Aorta (tissue), 5 donors: ENCODE measurements at regions not wholly inside any gene's neighbourhood (a gene's known extent, or its start where the extent isn't known, plus 50 kb on each side); places are given as distances from the start of the nearest gene placed in this dataset.
"Not testable (repeated sequence)": the region's sequence is repeated elsewhere in the genome, so short reads cannot be mapped to it uniquely, and the experiment has no call there.

ENCODE experiments used
- ATAC-seq: fragments of 200-7000 bp; cut with Tn5 transposase; one replicate; pipeline ENCODE4 v1.9.1; 2022; ENCODE audit warnings: moderate library complexity; ENCODE audit not compliant: low FRiP score
- DNase-seq, 2 donors: peaks; one replicate each; pipeline ENCODE4 v3.0.0-alpha.2; 2020
- H3K27ac ChIP-seq, 2 donors: one replicate each; pipeline ENCODE4 v1.5.1; 2013; ENCODE audit warnings: low read length in 2 of 2, mild to moderate bottlenecking in 2 of 2, moderate library complexity in 2 of 2, control low read depth in 1 of 2, inconsistent platforms in 1 of 2, low read depth in 1 of 2
- H3K27me3 ChIP-seq, 2 donors: one replicate each; pipeline ENCODE4 v1.6.1; 2013; ENCODE audit warnings: control low read depth in 1 of 2, low read length in 1 of 2, mild to moderate bottlenecking in 1 of 2, moderate library complexity in 1 of 2; ENCODE audit not compliant: insufficient read depth in 2 of 2, control insufficient read depth in 1 of 2
- H3K36me3 ChIP-seq, 2 donors: one replicate each; pipeline ENCODE4 v1.6.1; 2013; ENCODE audit warnings: control low read depth in 1 of 2, low read length in 1 of 2, mild to moderate bottlenecking in 1 of 2; ENCODE audit not compliant: insufficient read depth in 2 of 2, control insufficient read depth in 1 of 2
- H3K4me1 ChIP-seq, 2 donors: one replicate each; pipeline ENCODE4 v1.6.1; 2013; ENCODE audit warnings: low read length in 2 of 2, control low read depth in 1 of 2, mild to moderate bottlenecking in 1 of 2, moderate library complexity in 1 of 2; ENCODE audit not compliant: insufficient read depth in 2 of 2, control insufficient read depth in 1 of 2
- H3K4me3 ChIP-seq, 2 donors: one replicate each; pipeline ENCODE4 v1.5.1; 2013; ENCODE audit warnings: low read length in 2 of 2, control low read depth in 1 of 2, mild to moderate bottlenecking in 1 of 2
- H3K9me3 ChIP-seq: one replicate; pipeline ENCODE4 v1.6.1; 2013; ENCODE audit warnings: mild to moderate bottlenecking, low read length; ENCODE audit not compliant: control insufficient read depth
- WGBS, 2 donors: extraction: QIAGEN DNeasy Blood & Tissue Kit; methylation state at CpG; one replicate each; pipeline ENCODE4 v1.1.7; 2013; 5-methylcytosine and 5-hydroxymethylcytosine counted together
- intact Hi-C, 2 donors: fragments of 100-400 bp; cut with DNase I; formaldehyde crosslinking; loops; one replicate each; pipeline versions ENCODE4 v1.14.2 to v1.15.0; 2022
- donor health status: healthy with polysubstance abuse.
- donor health status: Bipolar disorder and iron deficiency.
- donor health status: DM: no; HTN: no; CAD: no.
- donor health status: DM: no; HTN: no; CAD: no.
- donor health status: DM: yes; HTN: yes; CAD: no.

GRCh38 chr2:239553376-239554000 is 152.7 kb upstream of the HDAC4 start:
- Histone ChIP-seq H3K36me3 (no peaks in the 10 kb centered on the region), H3K27me3 (peaks cover 0 to 1% of the 10 kb centered on the region in 2 donors), H3K9me3 (peaks cover 6% of the 10 kb centered on the region), H3K4me1 (no peaks in the 10 kb centered on the region), H3K4me3 (no peak overlapping the region), H3K27ac (no peak overlapping the region)
- 83 to 87% methylated on average over 13 of the region's 13 CpGs for WGBS, 2 donors
- intact Hi-C loops = no loop called here
- ATAC-seq (no peak), DNase-seq (peak in 1 of 2 donors; percentile 22)

- ATAC-seq (no peak), DNase-seq (peak in 1 of 2 donors; percentile 44)
- H3K36me3 ChIP-seq = no peaks in the 10 kb centered on the region
- H3K27me3 ChIP-seq = peaks cover 0 to 1% of the 10 kb centered on the region in 2 donors
- no peaks in the 10 kb centered on the region for H3K4me1 ChIP-seq
- no peak overlapping the region for H3K27ac ChIP-seq
- peaks cover 8% of the 10 kb centered on the region for H3K9me3 ChIP-seq
- H3K4me3 ChIP-seq = no peak overlapping the region
- intact Hi-C loops = no loop called here
- 82 to 86% methylated on average over 16 of the region's 16 CpGs for WGBS, 2 donors
Observed at GRCh38 chr2:239552213-239552926, 151.6 kb upstream of the HDAC4 start.

GRCh38 chr2:239551206-239551605 is 150.4 kb upstream of the HDAC4 start:
- Histone ChIP-seq H3K9me3 (peaks cover 8% of the 10 kb centered on the region), H3K4me3 (no peak overlapping the region), H3K27ac (no peak overlapping the region), H3K4me1 (no peaks in the 10 kb centered on the region), H3K36me3 (no peaks in the 10 kb centered on the region), H3K27me3 (peaks cover 0 to 1% of the 10 kb centered on the region in 2 donors)
- intact Hi-C loops = no loop called here
- WGBS, 2 donors = 88 to 89% methylated on average over 6 of the region's 6 CpGs
- ATAC-seq (no peak), DNase-seq (no peak)

GRCh38 chr2:239550357-239550756 is 149.5 kb upstream of the HDAC4 start:
- H3K36me3 ChIP-seq = no peaks in the 10 kb centered on the region
- no peak overlapping the region for H3K4me3 ChIP-seq
- no peak for DNase-seq
- 52 to 56% methylated on average over 3 of the region's 3 CpGs for WGBS, 2 donors
- no peak overlapping the region for H3K27ac ChIP-seq
- intact Hi-C loops = no loop called here
- H3K4me1 ChIP-seq = no peaks in the 10 kb centered on the region
- ATAC-seq = no peak
- H3K27me3 ChIP-seq = peaks cover 0 to 1% of the 10 kb centered on the region in 2 donors
- peaks cover 8% of the 10 kb centered on the region for H3K9me3 ChIP-seq

GRCh38 chr2:239549711-239550255 is 149.0 kb upstream of the HDAC4 start:
- peaks cover 8% of the 10 kb centered on the region for H3K9me3 ChIP-seq
- H3K27ac ChIP-seq = no peak overlapping the region
- 71 to 75% methylated on average over 10 of the region's 10 CpGs for WGBS, 2 donors
- ATAC-seq (no peak), DNase-seq (peak in 1 of 2 donors; percentile 33)
- intact Hi-C loops = no loop called here
- H3K4me3 ChIP-seq = no peak overlapping the region
- H3K36me3 ChIP-seq = no peaks in the 10 kb centered on the region
- no peaks in the 10 kb centered on the region for H3K4me1 ChIP-seq
- peaks cover 0 to 1% of the 10 kb centered on the region in 2 donors for H3K27me3 ChIP-seq

- intact Hi-C loops = no loop called here
- peaks cover 0 to 1% of the 10 kb centered on the region in 2 donors for H3K27me3 ChIP-seq
Observed at GRCh38 chr2:239548965-239549595, 148.3 kb upstream of the HDAC4 start.

GRCh38 chr2:239548451-239548871 is 147.6 kb upstream of the HDAC4 start:
- Histone ChIP-seq H3K4me3 (no peak overlapping the region), H3K36me3 (no peaks in the 10 kb centered on the region), H3K9me3 (peaks cover 8% of the 10 kb centered on the region), H3K27ac (no peak overlapping the region), H3K27me3 (peaks cover 0 to 2% of the 10 kb centered on the region in 2 donors), H3K4me1 (no peaks in the 10 kb centered on the region)
- intact Hi-C loops = no loop called here
- WGBS, 2 donors = 84 to 87% methylated on average over 12 of the region's 12 CpGs
- no peak for ATAC-seq
- peak in 1 of 2 donors; percentile 55 for DNase-seq

More at GRCh38 chr2:239548965-239549595, 148.3 kb upstream of the HDAC4 start:
- no peak for ATAC-seq
- Histone ChIP-seq H3K4me3 (no peak overlapping the region), H3K4me1 (no peaks in the 10 kb centered on the region), H3K27ac (no peak overlapping the region), H3K36me3 (no peaks in the 10 kb centered on the region), H3K9me3 (peaks cover 8% of the 10 kb centered on the region)
- 89 to 91% methylated on average over 16 of the region's 16 CpGs for WGBS, 2 donors
- peak in 1 of 2 donors; percentile 57 for DNase-seq

GRCh38 chr2:239547140-239547539 is 146.3 kb upstream of the HDAC4 start:
- H3K9me3 ChIP-seq, H3K4me3 ChIP-seq, H3K4me1 ChIP-seq, ATAC-seq, H3K27ac ChIP-seq, H3K27me3 ChIP-seq, DNase-seq, intact Hi-C loops, H3K36me3 ChIP-seq: not testable (repeated sequence)
- whole genome bisulfite sequencing, 2 donors = 92 to 93% methylated on average over 3 of the region's 3 CpGs
